ENCODE measurements at regions not wholly inside any gene's neighbourhood (a gene's known extent, or its start where the extent isn't known, plus 50 kb on each side); places are given as distances from the start of the nearest gene placed in this dataset.

DNA sequence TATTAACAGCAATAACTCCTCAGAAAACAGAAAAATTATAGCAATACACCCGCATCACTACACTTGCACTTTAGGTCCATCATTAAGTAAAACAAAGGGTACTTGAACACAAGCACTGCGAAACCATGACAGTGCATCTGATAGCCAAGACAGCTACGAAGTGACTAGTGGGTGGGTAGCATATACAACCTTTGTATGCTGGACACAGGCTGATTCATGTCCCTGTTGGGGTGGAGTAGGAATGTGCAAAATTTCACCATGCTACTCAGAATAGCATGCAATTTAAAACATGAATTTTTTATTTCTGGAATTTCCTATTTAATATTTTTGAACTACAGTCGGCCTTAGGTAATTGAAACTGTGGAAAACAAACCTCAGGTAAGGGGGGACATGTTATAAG, 2414.1 kb downstream of the TP53TG3F start:
- TF ChIP-seq REPIN1 (tag by site-specific recombination; IDR thresholded peaks at IDR 0.05; ENCODE audit: low read depth) = no peak
- no peak for TF ChIP-seq ZFHX2 (tag by site-specific recombination; conservative IDR thresholded peaks at IDR 0.05)
- no peak for TF ChIP-seq ZBTB17 (tag by site-specific recombination; IDR thresholded peaks at IDR 0.05)
- TF ChIP-seq, protein P1, sequence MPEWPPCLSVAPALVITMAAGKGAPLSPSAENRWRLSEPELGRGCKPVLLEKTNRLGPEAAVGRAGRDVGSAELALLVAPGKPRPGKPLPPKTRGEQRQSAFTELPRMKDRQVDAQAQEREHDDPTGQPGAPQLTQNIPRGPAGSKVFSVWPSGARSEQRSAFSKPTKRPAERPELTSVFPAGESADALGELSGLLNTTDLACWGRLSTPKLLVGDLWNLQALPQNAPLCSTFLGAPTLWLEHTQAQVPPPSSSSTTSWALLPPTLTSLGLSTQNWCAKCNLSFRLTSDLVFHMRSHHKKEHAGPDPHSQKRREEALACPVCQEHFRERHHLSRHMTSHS (tag by site-specific recombination; IDR thresholded peaks at IDR 0.05) = no peak
- no peak for TF ChIP-seq ZNF423 (tag by site-specific recombination; IDR thresholded peaks at IDR 0.05)
- no peak for TF ChIP-seq FEZF1 (tag by site-specific recombination; IDR thresholded peaks at IDR 0.05)
- TF ChIP-seq, protein P2, sequence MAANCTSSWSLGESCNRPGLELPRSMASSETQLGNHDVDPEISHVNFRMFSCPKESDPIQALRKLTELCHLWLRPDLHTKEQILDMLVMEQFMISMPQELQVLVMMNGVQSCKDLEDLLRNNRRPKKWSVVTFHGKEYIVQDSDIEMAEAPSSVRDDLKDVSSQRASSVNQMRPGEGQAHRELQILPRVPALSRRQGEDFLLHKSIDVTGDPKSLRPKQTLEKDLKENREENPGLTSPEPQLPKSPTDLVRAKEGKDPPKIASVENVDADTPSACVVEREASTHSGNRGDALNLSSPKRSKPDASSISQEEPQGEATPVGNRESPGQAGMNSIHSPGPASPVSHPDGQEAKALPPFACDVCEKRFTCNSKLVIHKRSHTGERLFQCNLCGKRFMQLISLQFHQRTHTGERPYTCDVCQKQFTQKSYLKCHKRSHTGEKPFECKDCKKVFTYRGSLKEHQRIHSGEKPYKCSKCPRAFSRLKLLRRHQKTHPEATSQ (tag by site-specific recombination; IDR thresholded peaks at IDR 0.05) = no peak
- no peak for TF ChIP-seq SCRT1 (tag by site-specific recombination; IDR thresholded peaks at IDR 0.05; ENCODE audit: borderline replicate concordance)
- TF ChIP-seq ZNF777 (tag by site-specific recombination; IDR thresholded peaks at IDR 0.05; ENCODE audit: borderline replicate concordance) = no peak
- TF ChIP-seq, protein P3, sequence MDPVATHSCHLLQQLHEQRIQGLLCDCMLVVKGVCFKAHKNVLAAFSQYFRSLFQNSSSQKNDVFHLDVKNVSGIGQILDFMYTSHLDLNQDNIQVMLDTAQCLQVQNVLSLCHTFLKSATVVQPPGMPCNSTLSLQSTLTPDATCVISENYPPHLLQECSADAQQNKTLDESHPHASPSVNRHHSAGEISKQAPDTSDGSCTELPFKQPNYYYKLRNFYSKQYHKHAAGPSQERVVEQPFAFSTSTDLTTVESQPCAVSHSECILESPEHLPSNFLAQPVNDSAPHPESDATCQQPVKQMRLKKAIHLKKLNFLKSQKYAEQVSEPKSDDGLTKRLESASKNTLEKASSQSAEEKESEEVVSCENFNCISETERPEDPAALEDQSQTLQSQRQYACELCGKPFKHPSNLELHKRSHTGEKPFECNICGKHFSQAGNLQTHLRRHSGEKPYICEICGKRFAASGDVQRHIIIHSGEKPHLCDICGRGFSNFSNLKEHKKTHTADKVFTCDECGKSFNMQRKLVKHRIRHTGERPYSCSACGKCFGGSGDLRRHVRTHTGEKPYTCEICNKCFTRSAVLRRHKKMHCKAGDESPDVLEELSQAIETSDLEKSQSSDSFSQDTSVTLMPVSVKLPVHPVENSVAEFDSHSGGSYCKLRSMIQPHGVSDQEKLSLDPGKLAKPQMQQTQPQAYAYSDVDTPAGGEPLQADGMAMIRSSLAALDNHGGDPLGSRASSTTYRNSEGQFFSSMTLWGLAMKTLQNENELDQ (tag by site-specific recombination; IDR thresholded peaks at IDR 0.05; ENCODE audit: low read depth) = no peak
- TF ChIP-seq, protein P4, sequence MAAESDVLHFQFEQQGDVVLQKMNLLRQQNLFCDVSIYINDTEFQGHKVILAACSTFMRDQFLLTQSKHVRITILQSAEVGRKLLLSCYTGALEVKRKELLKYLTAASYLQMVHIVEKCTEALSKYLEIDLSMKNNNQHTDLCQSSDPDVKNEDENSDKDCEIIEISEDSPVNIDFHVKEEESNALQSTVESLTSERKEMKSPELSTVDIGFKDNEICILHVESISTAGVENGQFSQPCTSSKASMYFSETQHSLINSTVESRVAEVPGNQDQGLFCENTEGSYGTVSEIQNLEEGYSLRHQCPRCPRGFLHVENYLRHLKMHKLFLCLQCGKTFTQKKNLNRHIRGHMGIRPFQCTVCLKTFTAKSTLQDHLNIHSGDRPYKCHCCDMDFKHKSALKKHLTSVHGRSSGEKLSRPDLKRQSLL (tag by site-specific recombination; IDR thresholded peaks at IDR 0.05) = no peak
- TF ChIP-seq, protein P5, sequence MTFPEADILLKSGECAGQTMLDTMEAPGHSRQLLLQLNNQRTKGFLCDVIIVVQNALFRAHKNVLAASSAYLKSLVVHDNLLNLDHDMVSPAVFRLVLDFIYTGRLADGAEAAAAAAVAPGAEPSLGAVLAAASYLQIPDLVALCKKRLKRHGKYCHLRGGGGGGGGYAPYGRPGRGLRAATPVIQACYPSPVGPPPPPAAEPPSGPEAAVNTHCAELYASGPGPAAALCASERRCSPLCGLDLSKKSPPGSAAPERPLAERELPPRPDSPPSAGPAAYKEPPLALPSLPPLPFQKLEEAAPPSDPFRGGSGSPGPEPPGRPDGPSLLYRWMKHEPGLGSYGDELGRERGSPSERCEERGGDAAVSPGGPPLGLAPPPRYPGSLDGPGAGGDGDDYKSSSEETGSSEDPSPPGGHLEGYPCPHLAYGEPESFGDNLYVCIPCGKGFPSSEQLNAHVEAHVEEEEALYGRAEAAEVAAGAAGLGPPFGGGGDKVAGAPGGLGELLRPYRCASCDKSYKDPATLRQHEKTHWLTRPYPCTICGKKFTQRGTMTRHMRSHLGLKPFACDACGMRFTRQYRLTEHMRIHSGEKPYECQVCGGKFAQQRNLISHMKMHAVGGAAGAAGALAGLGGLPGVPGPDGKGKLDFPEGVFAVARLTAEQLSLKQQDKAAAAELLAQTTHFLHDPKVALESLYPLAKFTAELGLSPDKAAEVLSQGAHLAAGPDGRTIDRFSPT (tag by site-specific recombination; IDR thresholded peaks at IDR 0.05) = no peak
- TF ChIP-seq ZNF292 (tag by site-specific recombination; IDR thresholded peaks at IDR 0.05; ENCODE audit: borderline replicate concordance, low read depth) = no peak
- no peak for TF ChIP-seq ZNF830 (tag by site-specific recombination; IDR thresholded peaks at IDR 0.05; ENCODE audit: low read depth)
- TF ChIP-seq ZNF157 (tag by site-specific recombination; IDR thresholded peaks at IDR 0.05) = no peak
- TF ChIP-seq ZNF155 (tag by site-specific recombination; IDR thresholded peaks at IDR 0.05) = no peak
- TF ChIP-seq, protein P6, sequence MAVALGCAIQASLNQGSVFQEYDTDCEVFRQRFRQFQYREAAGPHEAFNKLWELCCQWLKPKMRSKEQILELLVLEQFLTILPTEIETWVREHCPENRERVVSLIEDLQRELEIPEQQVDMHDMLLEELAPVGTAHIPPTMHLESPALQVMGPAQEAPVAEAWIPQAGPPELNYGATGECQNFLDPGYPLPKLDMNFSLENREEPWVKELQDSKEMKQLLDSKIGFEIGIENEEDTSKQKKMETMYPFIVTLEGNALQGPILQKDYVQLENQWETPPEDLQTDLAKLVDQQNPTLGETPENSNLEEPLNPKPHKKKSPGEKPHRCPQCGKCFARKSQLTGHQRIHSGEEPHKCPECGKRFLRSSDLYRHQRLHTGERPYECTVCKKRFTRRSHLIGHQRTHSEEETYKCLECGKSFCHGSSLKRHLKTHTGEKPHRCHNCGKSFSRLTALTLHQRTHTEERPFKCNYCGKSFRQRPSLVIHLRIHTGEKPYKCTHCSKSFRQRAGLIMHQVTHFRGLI (tag by site-specific recombination; IDR thresholded peaks at IDR 0.05) = no peak
- ChIA-PET POLR2A (no interaction called here), CTCF (no interaction called here)
- no peak overlapping the region for H3K4me3 ChIP-seq (ENCODE audit: low read depth, low read length)
- no peak overlapping the region for H3K27ac ChIP-seq (ENCODE audit: extremely low read depth, low read depth, low read length)
- no peaks in the 10 kb centered on the region for H3K4me1 ChIP-seq (ENCODE audit: control insufficient read depth, insufficient read depth, low read length)
- H3K36me3 ChIP-seq (ENCODE audit: control insufficient read depth in 2 of 2, insufficient read depth in 1 of 2, low read length in 2 of 2) = no peaks in the 10 kb centered on the region
- no peaks in the 10 kb centered on the region for H3K9me3 ChIP-seq (ENCODE audit: control insufficient read depth, insufficient read depth, low read depth, low read length)
